ENCODE measurements at regions not wholly inside any gene's neighbourhood (a gene's known extent, or its start where the extent isn't known, plus 50 kb on each side); places are given as distances from the start of the nearest gene placed in this dataset.

GRCh38 chr2:190810981-190811587, 69.5 kb upstream of the GLS start:
- no peak for DNase-seq

- DNase-seq, result no peak
Observed at GRCh38 chr2:190811811-190812210, 68.8 kb upstream of the GLS start.

- no peak for DNase-seq
Observed at GRCh38 chr2:190812506-190813294, 67.9 kb upstream of the GLS start.

GRCh38 chr2:190815226-190815625, 65.4 kb upstream of the GLS start:
- no peak for DNase-seq

GRCh38 chr2:190817082-190817481, 63.5 kb upstream of the GLS start:
- DNase-seq, result no peak

- DNase-seq, result no peak
Observed at GRCh38 chr2:190819840-190820301, 60.8 kb upstream of the GLS start.

- no peak for DNase-seq
Observed at GRCh38 chr2:190820416-190820815, 60.2 kb upstream of the GLS start.

GRCh38 chr2:190822043-190822442, 58.6 kb upstream of the GLS start:
- no peak for DNase-seq

- no peak for DNase-seq
Observed at GRCh38 chr2:190827720-190828119, 52.9 kb upstream of the GLS start.

- no peak for DNase-seq
Observed at GRCh38 chr2:190829642-190830041, 51.0 kb upstream of the GLS start.
